Mesothelial cell of epicardium (in vitro differentiated cells): ENCODE measurements at regions not wholly inside any gene's neighbourhood (a gene's known extent, or its start where the extent isn't known, plus 50 kb on each side); places are given as distances from the start of the nearest gene placed in this dataset.

Experiments used
- DNase-seq, 2 experiments: peaks; one replicate each; pipeline ENCODE4 v3.0.0; 2021; ENCODE audit warnings: low spot score in 2 of 2; ENCODE audit not compliant: unreplicated experiment in 2 of 2
- H3K27ac Mint-ChIP-seq: 2 replicates; pipeline ENCODE4 v1.8.0; 2021; ENCODE audit warnings: mixed read lengths
- H3K27me3 Mint-ChIP-seq: 2 replicates; pipeline ENCODE4 v1.8.0; 2021; ENCODE audit warnings: low read depth, mixed read lengths
- H3K36me3 Mint-ChIP-seq: 2 replicates; pipeline ENCODE4 v1.8.0; 2021; ENCODE audit warnings: mixed read lengths
- H3K4me1 Mint-ChIP-seq: 2 replicates; pipeline ENCODE4 v1.8.0; 2021; ENCODE audit warnings: mixed read lengths
- H3K4me3 Mint-ChIP-seq: 2 replicates; pipeline ENCODE4 v1.8.0; 2021; ENCODE audit warnings: mild to moderate bottlenecking, moderate library complexity, mixed read lengths
- H3K9me3 Mint-ChIP-seq: 2 replicates; pipeline ENCODE4 v1.8.0; 2021; ENCODE audit warnings: mixed read lengths
- CTCF ChIP-seq: fragments of 200-600 bp; sonication (generic); IDR thresholded peaks from one replicate; pipeline ENCODE4 v1.5.0; 2021; ENCODE audit warnings: antibody characterized with exemption; ENCODE audit not compliant: unreplicated experiment

DNA sequence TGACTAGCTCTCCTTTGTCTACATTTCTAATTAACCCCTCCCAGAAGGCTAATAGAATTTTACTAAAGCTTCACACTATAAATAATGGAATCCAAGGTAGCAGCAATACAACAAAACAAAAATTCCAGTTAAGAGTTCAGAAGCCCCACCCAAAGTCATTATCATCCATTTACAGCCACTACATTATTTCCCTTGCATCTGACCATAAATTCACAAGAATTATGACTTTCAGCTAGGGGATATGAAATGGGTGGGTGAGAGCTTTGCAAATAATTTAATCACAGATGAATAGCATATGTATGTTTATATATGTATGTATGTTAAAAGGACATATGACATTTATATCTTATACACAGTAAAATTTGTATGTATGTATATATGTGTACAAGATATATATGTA, 65.3 kb upstream of the PTGDR start:
- no peak overlapping the region for H3K27ac Mint-ChIP-seq
- peaks cover 21% of the 10 kb centered on the region for H3K9me3 Mint-ChIP-seq
- H3K27me3 Mint-ChIP-seq: peaks cover 4% of the 10 kb centered on the region
- TF ChIP-seq CTCF: no peak
- no peaks in the 10 kb centered on the region for H3K36me3 Mint-ChIP-seq
- H3K4me3 Mint-ChIP-seq: no peak overlapping the region
- H3K4me1 Mint-ChIP-seq: peaks cover 4% of the 10 kb centered on the region
- no peak for DNase-seq

- TF ChIP-seq CTCF: no peak
- peaks cover under 1% of the 10 kb centered on the region for H3K36me3 Mint-ChIP-seq
- peaks cover 12% of the 10 kb centered on the region for H3K4me1 Mint-ChIP-seq
- no peak overlapping the region for H3K27ac Mint-ChIP-seq
- H3K4me3 Mint-ChIP-seq: no peak overlapping the region
- peaks cover 6% of the 10 kb centered on the region for H3K27me3 Mint-ChIP-seq
- peaks cover 10% of the 10 kb centered on the region for H3K9me3 Mint-ChIP-seq
- no peak for DNase-seq
These were observed 77.1 kb upstream of the PTGDR start for GRCh38 chr14:52190337-52190931.

DNA sequence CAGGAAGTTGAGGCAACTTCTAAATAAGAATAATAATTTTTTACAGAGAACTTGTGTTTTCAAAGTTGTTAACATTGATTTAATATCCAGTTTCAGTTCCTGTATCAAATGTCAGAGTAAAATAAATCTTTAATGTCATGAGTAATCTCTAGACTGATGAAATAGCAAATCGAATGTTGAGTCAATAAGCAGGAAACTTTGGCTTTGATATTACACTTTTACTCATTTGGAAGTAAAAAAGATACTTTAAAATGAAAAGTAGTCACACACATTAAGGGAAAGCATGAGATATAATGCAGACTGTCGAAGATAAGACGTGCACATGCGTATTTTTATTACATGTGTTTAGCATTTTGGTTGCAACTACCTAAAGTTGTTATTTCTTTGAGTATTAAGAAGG, 78.2 kb upstream of the PTGDR start:
- no peak for TF ChIP-seq CTCF
- no peak for DNase-seq
- Mint-ChIP-seq H3K9me3 (peaks cover 4% of the 10 kb centered on the region), H3K4me3 (no peak overlapping the region), H3K36me3 (no peaks in the 10 kb centered on the region), H3K27ac (no peak overlapping the region), H3K27me3 (peaks cover 13% of the 10 kb centered on the region), H3K4me1 (peaks cover 9% of the 10 kb centered on the region)

GRCh38 chr14:52188381-52188780, 79.1 kb upstream of the PTGDR start:
- no peaks in the 10 kb centered on the region for H3K36me3 Mint-ChIP-seq
- no peak overlapping the region for H3K4me3 Mint-ChIP-seq
- no peak for DNase-seq
- peaks cover 5% of the 10 kb centered on the region for H3K9me3 Mint-ChIP-seq
- peaks cover 13% of the 10 kb centered on the region for H3K27me3 Mint-ChIP-seq
- no peak for TF ChIP-seq CTCF
- no peak overlapping the region for H3K27ac Mint-ChIP-seq
- peaks cover 4% of the 10 kb centered on the region for H3K4me1 Mint-ChIP-seq

- H3K27ac Mint-ChIP-seq: no peak overlapping the region
- no peak for TF ChIP-seq CTCF
- no peak overlapping the region for H3K4me3 Mint-ChIP-seq
- DNase-seq: no peak
- peaks cover 2% of the 10 kb centered on the region for H3K4me1 Mint-ChIP-seq
- peaks cover 25% of the 10 kb centered on the region for H3K9me3 Mint-ChIP-seq
- peaks cover 3% of the 10 kb centered on the region for H3K36me3 Mint-ChIP-seq
- H3K27me3 Mint-ChIP-seq: peaks cover 10% of the 10 kb centered on the region
These were observed 82.3 kb upstream of the PTGDR start for GRCh38 chr14:52185178-52185577.

DNA sequence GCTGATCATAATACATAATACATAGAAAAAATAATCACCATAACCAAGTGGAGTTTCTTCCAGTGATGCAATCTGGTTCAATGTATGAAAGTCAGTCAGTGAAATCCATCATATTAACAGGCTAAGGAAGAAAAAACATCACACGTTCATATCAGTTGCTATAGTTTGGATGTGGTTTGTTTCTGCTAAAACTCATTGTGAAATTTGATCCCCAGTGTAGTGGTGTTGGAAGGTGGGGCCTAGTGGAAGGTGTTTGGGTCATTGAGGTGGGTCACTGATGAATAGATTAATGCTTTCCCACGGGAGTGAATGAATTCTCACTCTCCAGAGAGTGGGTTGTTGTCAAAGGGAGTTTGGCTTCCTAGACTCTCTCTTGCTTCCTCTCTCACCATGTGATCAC, 84.6 kb upstream of the PTGDR start:
- DNase-seq: no peak
- no peak overlapping the region for H3K4me3 Mint-ChIP-seq
- H3K4me1 Mint-ChIP-seq: peaks cover 2% of the 10 kb centered on the region
- H3K9me3 Mint-ChIP-seq: peaks cover 27% of the 10 kb centered on the region
- H3K36me3 Mint-ChIP-seq: peaks cover 3% of the 10 kb centered on the region
- no peak overlapping the region for H3K27ac Mint-ChIP-seq
- peaks cover 10% of the 10 kb centered on the region for H3K27me3 Mint-ChIP-seq
- no peak for TF ChIP-seq CTCF
